ENCODE measurements at regions not wholly inside any gene's neighbourhood (a gene's known extent, or its start where the extent isn't known, plus 50 kb on each side); places are given as distances from the start of the nearest gene placed in this dataset.

DNA sequence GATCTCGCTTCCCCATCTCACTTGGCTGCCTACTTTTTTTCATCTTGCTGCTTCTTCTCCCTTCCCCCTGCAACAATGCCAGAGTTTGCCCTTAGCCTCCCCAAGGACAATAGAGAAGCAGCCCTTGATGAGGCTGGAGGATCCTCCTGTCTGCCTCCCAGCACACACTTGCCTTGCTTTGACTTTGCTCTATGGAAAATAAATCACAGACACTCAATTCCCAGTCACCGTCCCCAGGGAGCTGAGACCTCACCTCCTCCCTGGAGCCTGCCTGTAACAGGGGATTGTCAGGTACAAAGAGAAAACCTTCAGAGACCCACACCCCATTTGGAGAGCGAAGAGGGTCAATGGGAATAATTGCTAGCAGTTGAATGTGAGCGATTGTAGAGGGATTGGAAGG lies 242.1 kb upstream of the ZNF462 start (continued):
- TF ChIP-seq CTBP2 (IDR thresholded peaks at IDR 0.05; ENCODE audit: borderline replicate concordance, insufficient read depth, insufficient read length, low read length), result no peak

Data from H1 (cell line).